HG03159 (cell line): ENCODE measurements at regions not wholly inside any gene's neighbourhood (a gene's known extent, or its start where the extent isn't known, plus 50 kb on each side); places are given as distances from the start of the nearest gene placed in this dataset.
A peak's percentile ranks its signal among the peaks of the same experiment; 100 is the strongest.

ENCODE experiments used
- ATAC-seq: cut with Tn5 transposase; IDR thresholded peaks from one replicate; pipeline ENCODE4 v1.9.1; 2021; ENCODE audit warnings: mild to moderate bottlenecking, moderate library complexity; ENCODE audit not compliant: unreplicated experiment

- no peak for ATAC-seq
These were observed 355.4 kb downstream of the CRPPA start for GRCh38 chr7:16065939-16066338.

- no peak for ATAC-seq
These were observed 357.3 kb downstream of the CRPPA start for GRCh38 chr7:16063716-16064675.

DNA sequence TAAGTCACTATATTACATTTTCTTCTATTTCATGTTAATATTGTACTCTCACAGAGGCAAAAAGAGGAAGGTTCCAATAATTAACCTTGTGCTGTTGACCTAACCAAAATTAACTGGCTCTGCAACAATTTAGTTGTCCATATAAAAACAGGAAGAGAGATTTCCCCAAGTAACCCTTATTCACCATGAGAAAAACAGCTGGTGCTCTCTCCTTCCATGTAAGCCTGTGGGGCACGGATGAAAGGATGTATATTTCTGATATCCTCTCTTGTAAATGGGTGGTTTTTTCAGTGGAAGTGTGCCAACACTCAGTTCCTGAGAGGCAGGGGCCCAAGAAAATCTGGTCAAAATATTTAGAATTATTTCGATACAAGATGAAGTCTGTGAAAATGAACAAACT is 358.1 kb downstream of the CRPPA start:
- no peak for ATAC-seq

- no peak for ATAC-seq
These were observed 359.1 kb downstream of the CRPPA start for GRCh38 chr7:16062269-16062668.

DNA sequence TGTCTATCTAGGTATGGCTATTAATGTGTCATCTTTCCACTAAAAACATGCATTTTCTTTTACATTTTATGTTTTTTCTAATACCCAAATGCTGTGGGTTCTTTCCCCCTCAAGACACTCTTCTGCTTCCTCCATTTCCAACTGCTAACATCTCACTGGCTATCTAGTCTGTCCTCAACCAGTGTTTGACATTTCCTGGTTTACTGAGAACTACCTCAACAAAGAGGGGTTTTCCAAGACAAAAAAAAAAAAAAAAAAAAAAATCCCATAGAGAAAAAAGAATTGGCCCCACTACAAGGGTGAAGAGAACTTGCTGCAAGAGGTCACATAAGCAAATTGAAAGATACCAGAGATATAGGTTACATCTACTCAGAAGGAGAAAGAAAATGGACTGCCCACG is 359.7 kb downstream of the CRPPA start:
- ATAC-seq = no peak

DNA sequence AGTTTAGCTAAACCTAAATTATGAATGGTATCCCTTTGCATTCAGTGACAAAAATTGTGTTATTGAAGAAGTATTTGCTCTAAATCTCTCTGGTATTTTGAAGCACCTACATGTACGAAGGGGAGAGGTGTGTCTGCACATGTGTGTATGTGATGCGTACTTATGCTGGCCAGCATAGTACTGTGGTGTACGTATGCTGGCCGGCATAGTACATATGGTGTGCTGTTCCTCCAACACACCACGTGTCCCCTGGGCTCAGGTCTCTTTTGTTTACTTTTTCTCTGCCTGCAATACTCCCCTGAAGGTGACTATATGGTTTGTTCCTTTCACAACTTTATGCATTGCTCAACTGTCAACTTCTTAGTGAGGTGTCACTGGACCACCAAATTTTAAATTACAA is 360.3 kb downstream of the CRPPA start:
- ATAC-seq = no peak

GRCh38 chr7:16060502-16060901 is 360.8 kb downstream of the CRPPA start:
- ATAC-seq = no peak

- ATAC-seq = peak; percentile 67
These were observed 365.9 kb downstream of the CRPPA start for GRCh38 chr7:16055263-16055976.

DNA sequence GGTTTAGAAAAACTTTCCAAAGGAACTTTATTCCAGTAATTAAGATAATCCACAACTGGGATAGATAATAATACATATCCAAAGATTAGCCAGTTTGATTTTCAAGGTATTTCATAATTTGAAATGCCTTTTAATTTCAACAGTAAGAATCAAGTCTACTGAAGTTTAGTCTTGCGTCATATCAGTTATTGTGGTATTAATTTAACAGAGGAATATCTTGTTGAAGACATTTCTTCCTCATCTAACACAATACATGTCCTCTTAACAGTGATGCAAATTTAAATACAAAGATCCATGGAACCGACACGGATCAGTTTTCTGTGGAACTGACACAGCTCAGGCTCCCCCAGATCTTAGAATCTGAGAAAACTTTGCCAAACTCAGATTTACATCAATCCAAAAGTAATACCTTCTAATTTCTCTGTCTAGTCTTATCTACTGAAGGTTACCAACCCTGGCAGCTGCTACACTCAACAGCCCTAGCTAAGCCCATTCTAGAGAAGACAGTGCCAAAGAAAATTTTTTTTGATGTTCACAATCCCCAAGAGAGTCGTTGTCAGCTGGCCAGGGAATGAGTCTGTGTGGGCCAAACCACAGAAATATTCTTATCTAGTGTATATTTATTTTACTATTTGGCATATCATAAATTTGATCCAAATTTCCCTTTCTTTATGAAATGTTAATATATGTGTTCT is 365.2 kb upstream of the MEOX2 start:
- no peak for ATAC-seq

DNA sequence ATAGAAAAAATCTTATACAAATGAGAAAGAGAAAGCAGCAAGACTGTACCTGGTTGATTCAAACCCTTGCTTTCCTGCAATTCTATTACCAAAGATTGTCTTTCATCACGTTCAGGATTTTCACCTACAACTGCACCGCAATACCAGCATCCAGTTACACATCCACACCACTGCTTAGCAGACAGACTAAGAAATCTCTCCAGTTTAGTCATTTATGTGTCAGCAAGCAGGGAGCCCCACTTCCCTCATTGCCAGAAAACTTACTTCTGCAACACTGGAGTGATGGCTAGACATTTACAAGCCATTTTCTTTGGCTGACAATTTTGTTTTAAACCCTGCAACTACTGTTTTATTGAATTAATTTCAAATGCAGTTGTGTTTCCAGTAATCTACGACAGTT is 359.6 kb upstream of the MEOX2 start:
- no peak for ATAC-seq

- no peak for ATAC-seq
These were observed 358.8 kb upstream of the MEOX2 start for GRCh38 chr7:16045296-16045695.

DNA sequence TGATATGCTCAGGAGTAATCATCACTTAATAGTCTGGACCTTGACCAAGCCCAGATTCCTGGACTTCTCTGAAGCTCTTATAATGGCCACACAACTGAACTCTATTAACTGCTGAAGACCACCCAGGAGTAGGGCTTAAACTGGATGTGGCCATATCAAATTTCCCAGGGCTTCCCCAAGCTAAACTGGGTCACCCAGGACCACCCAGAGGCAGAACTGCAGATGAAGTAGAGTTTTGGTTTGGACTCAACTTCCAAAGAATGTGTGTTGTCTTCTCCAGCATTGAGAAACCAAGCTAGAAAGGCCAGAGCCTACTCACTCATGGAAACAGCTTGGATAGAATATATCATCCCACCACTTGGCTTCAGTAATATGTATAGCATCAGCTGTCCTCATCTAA is 358.2 kb upstream of the MEOX2 start:
- no peak for ATAC-seq

DNA sequence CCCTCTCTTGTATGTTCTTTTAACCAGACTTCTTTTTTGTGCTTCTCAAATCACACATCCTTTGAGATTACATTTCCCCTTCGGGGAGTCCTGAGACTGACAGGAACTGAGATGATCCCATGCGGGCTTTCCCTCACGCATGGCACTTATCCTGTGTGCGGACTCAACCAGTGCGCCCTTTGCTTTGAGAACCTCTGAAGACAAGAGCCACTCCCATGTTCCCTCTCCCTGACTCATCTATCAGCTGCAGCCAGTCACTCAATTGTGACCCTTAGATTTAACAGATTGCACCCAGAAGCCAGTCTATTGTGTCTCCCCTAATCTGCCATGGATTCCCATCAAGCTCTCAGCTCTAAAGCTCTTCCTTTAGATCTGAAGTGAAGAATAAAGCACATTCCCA is 353.9 kb upstream of the MEOX2 start:
- no peak for ATAC-seq

DNA sequence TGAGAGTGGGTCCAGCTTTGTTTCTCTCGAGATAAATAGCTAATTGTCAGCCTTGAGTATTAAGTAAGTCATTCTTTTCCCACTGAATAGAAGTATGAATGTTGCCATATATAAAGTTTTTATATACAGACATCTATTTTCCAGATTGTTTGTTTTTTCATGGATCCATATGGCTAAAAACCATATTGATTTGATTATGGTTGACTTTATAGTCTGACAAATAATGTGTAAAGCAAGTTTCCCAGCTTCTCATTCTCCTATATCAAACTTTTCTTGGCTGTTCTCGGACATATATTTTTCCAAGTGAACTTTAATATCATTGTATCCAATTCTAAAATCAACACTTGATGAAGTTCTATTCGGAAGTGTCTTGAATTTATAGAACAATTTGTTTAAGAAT is 352.4 kb upstream of the MEOX2 start:
- no peak for ATAC-seq

DNA sequence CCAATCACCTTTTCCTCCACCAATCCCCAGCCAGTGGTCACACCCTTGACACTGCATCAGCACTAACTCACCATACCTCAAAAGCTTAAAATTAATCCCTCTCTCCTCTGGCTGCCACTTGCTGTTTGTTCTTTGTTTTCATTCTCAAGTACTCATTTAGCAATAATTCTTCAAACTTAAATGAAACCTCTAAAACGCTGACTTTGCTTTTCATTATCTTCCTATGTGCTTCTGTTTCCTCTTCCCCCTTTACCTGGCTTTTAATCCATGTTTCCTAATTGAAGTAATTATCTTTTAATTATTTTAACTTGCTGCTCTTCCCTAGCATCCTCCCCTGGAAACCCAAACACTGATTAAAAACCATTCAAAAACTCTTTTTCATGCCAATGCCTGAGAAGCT is 348.9 kb upstream of the MEOX2 start:
- no peak for ATAC-seq

DNA sequence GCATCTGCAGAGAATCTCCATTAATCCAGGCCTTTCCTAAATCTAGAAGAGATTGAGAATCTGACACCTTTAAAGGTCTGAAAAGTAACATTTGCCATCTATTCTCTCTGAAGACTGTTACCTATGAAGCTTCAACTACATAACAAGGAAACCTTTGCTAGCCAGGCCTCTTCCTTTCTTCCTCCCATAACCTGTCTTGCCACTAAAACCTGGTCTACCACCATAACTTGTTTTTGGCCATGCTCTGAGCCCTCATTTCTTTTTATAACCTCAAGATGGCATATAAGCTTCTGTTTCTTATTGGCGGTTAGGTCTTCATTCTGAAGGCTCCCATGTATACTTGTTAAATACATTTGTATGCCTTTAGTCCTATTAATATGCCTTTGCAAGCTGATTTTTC is 348.4 kb upstream of the MEOX2 start:
- no peak for ATAC-seq

GRCh38 chr7:16034353-16034752 is 347.9 kb upstream of the MEOX2 start:
- ATAC-seq = no peak

- ATAC-seq = no peak
These were observed 346.8 kb upstream of the MEOX2 start for GRCh38 chr7:16033233-16033632.

GRCh38 chr7:16028636-16029035 is 342.2 kb upstream of the MEOX2 start:
- ATAC-seq = no peak

- no peak for ATAC-seq
These were observed 341.6 kb upstream of the MEOX2 start for GRCh38 chr7:16028103-16028502.

DNA sequence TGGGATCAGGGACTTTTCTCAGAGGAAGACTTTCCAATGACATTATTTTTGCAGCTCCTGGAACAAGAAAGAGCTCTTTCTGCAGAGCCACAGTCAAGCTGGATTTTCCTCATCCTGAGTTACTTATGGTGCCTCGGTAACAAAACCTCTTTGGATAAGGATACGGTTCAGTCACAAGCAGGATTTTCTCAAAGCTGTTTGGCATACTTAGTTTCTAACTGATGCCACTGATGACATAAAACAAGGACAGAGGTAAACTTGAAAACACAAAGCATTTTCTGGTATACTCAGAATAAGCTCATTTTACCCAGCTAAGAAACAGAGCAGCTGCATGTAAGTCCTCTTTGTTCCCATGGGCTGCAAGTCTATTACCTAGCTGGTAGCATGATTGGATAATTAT is 340.9 kb upstream of the MEOX2 start:
- ATAC-seq = no peak
